Posterior cingulate gyrus (tissue), 11 donors: ENCODE measurements at regions not wholly inside any gene's neighbourhood (a gene's known extent, or its start where the extent isn't known, plus 50 kb on each side); places are given as distances from the start of the nearest gene placed in this dataset.
A peak's percentile ranks its signal among the peaks of the same experiment; 100 is the strongest.

Source experiments
- DNase-seq, 10 donors: peaks; one replicate each; pipeline versions ENCODE4 v3.0.0 to v3.0.0-alpha.2; 2020 to 2021; ENCODE audit warnings: mixed read lengths in 3 of 10
- intact Hi-C: fragments of 100-400 bp; cut with DNase I; formaldehyde crosslinking; loops from one replicate; pipeline ENCODE4 v1.15.1; 2023

- peak in 7 of 10 donors; percentile 68 to 93 (median 72) for DNase-seq
- intact Hi-C loops, result loop anchor here (2.0 to 5.0 kb wide), 2 partner anchors 335 to 349 kb away; no protein-coding TSS in a partner anchor
Observed at GRCh38 chr2:71801969-71802368, 345.7 kb downstream of the CYP26B1 start.

GRCh38 chr2:71801556-71801955 lies 346.1 kb downstream of the CYP26B1 start:
- intact Hi-C loops, result loop anchor here (5.0 kb wide), 1 partner anchor 336 kb away; no protein-coding TSS in a partner anchor
- DNase-seq, result peak in 1 of 10 donors; percentile 31

GRCh38 chr2:71800851-71801250 lies 346.8 kb downstream of the CYP26B1 start:
- intact Hi-C loops, result loop anchor here (5.0 kb wide), 1 partner anchor 336 kb away; no protein-coding TSS in a partner anchor
- DNase-seq, result no peak

- intact Hi-C loops, result loop anchor here (5.0 kb wide), 1 partner anchor 337 kb away; no protein-coding TSS in a partner anchor
- DNase-seq, result peak in 1 of 10 donors; percentile 59
Observed at GRCh38 chr2:71800106-71800809, 346.9 kb downstream of the DYSF start.

- DNase-seq, result peak in 1 of 10 donors; percentile 52
- intact Hi-C loops, result loop anchor here (2.0 to 5.0 kb wide), 2 partner anchors 187 to 250 kb away; no protein-coding TSS in a partner anchor
Observed at GRCh38 chr2:71799013-71799575, 345.7 kb downstream of the DYSF start.

GRCh38 chr2:71798266-71799012 lies 345.1 kb downstream of the DYSF start:
- peak in 4 of 10 donors; percentile 19 to 83 (median 36) for DNase-seq
- intact Hi-C loops, result loop anchor here (2.0 to 5.0 kb wide), 2 partner anchors 186 to 250 kb away; no protein-coding TSS in a partner anchor

GRCh38 chr2:71797035-71797810 lies 343.9 kb downstream of the DYSF start:
- peak in 1 of 10 donors; percentile 74 for DNase-seq
- intact Hi-C loops, result loop anchor here (5.0 kb wide), 1 partner anchor 185 kb away; no protein-coding TSS in a partner anchor

GRCh38 chr2:71796174-71796593 lies 342.8 kb downstream of the DYSF start:
- peak in 1 of 10 donors; percentile 78 for DNase-seq
- intact Hi-C loops, result loop anchor here (5.0 kb wide), 1 partner anchor 184 kb away; no protein-coding TSS in a partner anchor

GRCh38 chr2:71795486-71795885 lies 342.1 kb downstream of the DYSF start:
- no peak for DNase-seq
- intact Hi-C loops, result loop anchor here (5.0 kb wide), 1 partner anchor 183 kb away; no protein-coding TSS in a partner anchor

- intact Hi-C loops, result loop anchor here (5.0 kb wide), 1 partner anchor 182 kb away; no protein-coding TSS in a partner anchor
- peak in 1 of 10 donors; percentile 71 for DNase-seq
Observed at GRCh38 chr2:71794611-71795010, 341.2 kb downstream of the DYSF start.

GRCh38 chr2:71793926-71794325 lies 340.6 kb downstream of the DYSF start:
- DNase-seq, result peak in 1 of 10 donors; percentile 41
- intact Hi-C loops, result no loop called here

GRCh38 chr2:71792926-71793761 lies 339.8 kb downstream of the DYSF start:
- intact Hi-C loops, result no loop called here

GRCh38 chr2:71791501-71792135 lies 338.3 kb downstream of the DYSF start:
- intact Hi-C loops, result no loop called here
- no peak for DNase-seq

More at GRCh38 chr2:71792926-71793761, 339.8 kb downstream of the DYSF start:
- peak in 1 of 10 donors; percentile 27 for DNase-seq

- intact Hi-C loops, result no loop called here
- no peak for DNase-seq
Observed at GRCh38 chr2:71791061-71791450, 337.7 kb downstream of the DYSF start.

- DNase-seq, result no peak
- intact Hi-C loops, result no loop called here
Observed at GRCh38 chr2:71790226-71791060, 337.1 kb downstream of the DYSF start.

- intact Hi-C loops, result no loop called here
- DNase-seq, result no peak
Observed at GRCh38 chr2:71789556-71790204, 336.3 kb downstream of the DYSF start.
